HG02870 (cell line): ENCODE measurements at regions not wholly inside any gene's neighbourhood (a gene's known extent, or its start where the extent isn't known, plus 50 kb on each side); places are given as distances from the start of the nearest gene placed in this dataset.
A peak's percentile ranks its signal among the peaks of the same experiment; 100 is the strongest.

Source experiments
- ATAC-seq: cut with Tn5 transposase; IDR thresholded peaks from one replicate; pipeline ENCODE4 v1.9.1; 2021; ENCODE audit warnings: mild to moderate bottlenecking, moderate library complexity; ENCODE audit not compliant: unreplicated experiment

DNA sequence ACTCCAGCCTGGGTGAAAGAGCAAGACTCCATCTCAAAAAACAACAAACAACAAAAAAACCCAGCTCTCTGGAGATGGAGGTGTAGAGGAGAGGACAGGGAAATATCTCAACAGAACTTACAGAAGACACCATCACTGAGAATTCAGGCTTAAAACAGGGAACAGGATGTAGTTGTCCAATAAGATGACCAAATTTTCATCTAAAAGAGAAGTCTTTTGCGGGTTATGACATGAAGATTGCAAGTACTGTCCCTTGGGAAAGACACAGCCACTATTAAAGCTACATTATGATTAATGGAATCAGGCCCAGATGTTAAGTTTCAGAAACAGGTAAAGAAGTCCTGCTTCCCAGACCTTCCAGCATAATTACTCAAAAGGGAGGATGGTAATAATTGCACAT lies 235.2 kb upstream of the NRP1 start:
- no peak for ATAC-seq

DNA sequence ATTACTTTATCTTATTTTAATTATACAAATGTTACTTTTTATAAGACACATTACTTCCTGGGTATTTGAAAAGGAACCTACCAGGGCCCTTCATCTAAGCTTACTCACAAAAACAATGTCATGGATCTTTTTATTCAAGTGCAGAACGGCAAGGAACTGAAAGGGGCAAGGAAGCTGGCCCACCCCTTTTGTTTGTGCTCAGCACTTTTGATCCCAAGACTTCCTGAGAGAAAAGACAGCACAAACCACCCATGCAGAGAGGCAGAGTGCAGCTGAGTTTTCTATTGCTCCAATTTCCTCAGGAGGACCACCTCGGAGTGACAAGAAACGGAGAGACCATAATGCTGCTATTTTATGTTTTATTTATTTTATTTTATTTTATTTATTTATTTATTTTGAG lies 232.0 kb upstream of the NRP1 start:
- no peak for ATAC-seq

DNA sequence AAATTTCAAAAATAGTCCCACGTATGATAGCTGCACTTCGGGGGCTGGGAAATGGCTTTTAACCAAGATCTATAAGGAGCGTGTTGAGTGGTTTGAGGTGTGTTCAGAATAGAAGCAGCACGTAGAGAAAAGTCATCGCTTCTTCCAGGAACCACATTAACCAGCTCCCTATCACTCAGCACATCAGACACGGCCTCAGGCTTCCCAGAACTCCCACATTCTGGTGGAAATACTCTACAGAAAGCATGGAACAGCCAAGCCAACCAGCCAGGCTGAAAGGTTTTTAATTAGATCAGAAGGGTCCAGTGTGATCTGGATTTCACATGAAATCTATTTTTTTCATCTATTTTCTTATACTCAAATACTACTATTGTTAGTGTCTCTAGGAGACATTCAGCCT lies 231.5 kb upstream of the NRP1 start:
- ATAC-seq: no peak

DNA sequence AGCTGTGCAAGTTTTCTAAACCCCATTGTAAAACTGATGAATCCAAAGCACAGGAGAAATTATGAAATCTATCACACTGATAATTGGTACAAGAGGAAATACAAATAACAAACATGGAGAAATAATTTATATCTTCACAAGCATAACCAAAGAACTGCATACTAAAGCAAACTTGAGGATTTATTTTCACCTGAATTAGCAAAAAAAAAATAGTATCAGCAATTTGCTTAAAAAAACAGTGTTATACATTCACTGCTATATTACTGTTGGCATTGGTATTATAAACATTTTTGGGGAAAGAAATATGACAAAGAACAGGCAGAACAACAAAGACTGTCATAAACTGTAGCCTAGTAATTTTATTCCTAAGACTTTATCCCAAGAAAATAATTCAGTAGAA lies 230.8 kb upstream of the NRP1 start:
- ATAC-seq: no peak

DNA sequence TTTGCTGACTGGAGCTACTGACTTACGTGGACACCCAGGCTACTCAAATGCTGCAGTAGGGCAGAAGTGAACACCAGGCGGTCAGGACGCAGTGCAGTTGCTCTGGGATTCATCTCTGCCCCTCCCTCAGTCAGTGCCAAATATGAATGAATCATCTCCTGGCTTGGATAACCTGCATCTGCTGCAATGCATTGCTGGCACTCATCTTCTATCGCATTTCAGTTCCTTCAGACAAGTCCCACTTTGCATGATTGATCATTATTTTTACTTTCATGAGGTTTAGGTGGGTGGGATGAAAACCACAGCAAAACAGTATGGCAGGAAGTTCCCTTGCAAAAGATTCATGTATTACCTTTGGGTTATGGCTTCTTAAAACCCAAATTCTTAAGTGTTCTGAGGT lies 224.6 kb upstream of the NRP1 start:
- no peak for ATAC-seq

DNA sequence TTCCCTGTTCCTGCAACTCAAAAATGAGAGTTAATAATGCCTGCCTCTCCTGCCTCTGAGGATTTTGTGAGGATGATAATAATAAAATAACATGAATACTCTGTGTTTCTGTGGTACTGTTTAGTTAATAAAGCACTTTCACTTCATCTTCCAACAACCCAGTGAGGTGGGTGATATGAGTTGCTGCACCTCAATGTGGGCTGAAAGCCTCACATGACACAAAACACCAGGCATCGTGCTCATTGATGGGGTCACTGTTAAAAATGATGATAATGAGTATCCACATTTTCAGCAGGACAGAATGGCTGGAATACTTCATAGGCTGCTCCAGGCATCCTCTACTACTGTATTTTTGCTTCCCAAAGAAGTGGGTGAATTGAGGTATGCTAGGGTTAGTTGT lies 222.8 kb upstream of the NRP1 start:
- peak; percentile 50 for ATAC-seq

DNA sequence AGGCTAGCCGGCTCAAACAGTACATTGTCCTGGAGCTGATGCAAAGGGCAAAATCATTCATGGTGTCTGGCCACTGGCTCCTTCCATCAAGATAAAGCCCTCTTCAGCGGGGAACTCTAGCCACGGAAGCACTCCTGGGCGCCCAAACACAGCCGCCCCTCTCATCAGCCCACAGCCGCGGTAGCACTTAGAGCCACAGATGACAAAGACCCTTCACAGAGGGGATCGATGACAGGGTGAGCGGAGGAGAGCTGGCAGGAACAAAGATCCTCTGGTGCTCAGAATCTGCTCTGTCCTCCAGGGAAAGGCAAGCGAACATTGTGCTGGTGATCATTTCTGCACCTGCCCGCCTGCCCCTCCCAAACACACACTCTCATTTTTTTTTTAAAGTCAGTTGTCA lies 222.2 kb upstream of the NRP1 start:
- ATAC-seq: no peak

DNA sequence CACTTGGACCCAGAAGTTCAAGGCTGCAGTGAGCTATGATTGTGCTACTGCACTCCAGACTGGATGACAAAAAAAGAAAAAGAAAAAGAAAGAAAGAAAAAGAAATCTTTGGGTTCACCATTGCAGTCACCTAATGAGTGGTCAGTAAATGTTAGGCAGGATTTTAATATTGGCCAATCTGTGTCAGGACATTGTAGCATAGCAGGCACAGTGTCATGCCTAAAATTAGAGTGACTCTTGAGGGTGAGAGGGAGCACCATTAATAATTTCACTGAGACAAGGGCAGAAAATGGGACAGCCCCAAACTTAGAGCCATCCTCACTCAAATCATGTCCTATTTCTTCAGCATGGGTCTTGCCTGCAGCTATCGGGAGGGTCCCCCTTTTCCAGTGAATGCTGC lies 221.6 kb upstream of the NRP1 start:
- no peak for ATAC-seq

DNA sequence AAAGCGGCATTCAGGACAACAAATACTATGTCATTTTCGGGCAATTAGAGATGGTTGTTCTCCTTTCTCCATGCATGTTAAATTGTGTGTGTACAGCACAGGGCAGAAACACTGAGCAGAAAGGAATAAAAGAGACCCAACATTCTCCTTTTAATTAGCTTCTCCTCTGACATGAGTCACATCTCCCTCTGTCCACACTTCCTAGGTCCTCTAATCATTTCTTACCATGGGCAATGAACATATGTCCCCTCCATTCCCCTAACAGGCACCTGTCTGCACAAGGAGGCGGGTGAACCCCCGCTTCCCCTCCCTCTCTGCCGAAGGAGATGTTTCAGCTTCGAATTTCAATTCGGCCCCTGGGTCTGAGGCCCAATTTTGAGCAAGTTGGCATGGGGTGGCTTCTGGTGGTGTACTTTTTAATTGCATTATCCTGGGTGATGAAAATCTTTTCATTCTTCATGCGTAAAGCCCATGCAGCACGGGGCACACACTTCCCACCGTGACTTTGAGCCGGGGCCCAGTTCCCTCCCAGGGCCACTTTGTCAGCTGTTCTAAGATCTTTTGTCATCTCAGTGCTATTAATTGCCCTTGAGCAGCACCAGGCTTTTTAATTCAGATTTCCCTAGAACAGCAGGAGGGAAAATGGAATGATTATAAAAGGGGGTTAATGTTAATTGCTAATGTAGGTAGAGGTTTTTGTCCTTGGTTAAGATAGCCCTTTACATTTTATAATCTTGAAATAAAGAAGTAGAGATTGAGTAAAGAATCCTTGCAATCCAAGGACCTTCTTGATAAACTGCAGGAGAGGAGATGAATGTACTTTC lies 219.5 kb upstream of the NRP1 start:
- no peak for ATAC-seq

DNA sequence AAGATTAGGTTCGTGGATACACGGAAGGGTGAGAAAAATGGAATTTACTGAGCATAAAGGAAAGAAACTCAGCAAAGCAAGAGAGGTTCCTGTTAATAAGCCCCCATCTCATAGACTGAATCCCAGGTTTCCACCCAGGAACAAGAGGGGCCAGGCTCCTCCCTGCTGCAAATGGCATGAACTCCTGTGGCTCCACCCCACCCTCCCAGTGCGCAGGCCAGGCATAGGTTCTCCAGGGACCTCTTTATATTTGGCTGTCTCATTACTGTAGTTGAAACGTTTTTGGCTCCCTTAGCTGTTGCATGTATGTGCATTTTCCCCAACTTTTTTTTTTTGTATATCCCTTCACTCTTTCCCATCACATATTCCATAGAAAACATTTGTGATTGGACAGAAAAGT lies 217.8 kb upstream of the NRP1 start:
- ATAC-seq: no peak

DNA sequence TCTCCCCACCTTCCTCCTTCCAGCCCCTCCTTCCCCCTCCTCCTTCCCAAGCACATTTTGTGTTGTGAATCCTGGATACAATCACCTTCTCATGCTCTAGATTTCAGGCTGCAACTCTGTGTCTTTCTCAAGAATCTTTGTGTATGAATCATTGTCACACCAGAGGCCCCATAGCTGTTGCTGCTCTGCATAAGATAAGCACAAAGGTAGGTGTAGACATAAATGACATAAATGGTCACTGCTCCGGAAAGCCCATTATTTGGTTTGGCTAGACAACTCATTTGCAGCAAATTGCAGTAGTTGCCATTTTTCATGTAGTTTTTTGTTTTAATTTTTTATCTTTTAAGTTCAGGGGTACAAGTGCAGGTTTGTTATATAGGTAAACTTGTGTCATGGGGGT lies 216.3 kb upstream of the NRP1 start:
- ATAC-seq: no peak

DNA sequence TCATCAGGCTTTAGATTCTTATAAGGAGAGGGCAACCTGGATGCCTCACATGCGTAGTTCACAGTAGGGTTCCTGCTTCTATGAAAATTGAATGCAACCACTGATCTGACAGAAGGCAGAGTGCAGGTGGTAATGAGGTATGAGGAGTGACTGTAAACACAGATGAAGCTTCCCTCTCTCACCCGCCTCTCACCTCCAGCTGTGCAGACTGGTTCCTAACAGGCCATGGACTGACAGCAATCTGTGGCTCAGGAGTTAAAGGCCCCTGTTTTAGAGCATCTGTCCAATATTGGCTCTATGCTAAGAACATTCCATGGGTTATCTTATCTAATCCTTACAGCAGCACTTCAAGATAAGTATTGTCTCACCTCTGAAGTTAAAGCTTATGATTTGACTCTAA lies 213.5 kb upstream of the NRP1 start:
- ATAC-seq: no peak

DNA sequence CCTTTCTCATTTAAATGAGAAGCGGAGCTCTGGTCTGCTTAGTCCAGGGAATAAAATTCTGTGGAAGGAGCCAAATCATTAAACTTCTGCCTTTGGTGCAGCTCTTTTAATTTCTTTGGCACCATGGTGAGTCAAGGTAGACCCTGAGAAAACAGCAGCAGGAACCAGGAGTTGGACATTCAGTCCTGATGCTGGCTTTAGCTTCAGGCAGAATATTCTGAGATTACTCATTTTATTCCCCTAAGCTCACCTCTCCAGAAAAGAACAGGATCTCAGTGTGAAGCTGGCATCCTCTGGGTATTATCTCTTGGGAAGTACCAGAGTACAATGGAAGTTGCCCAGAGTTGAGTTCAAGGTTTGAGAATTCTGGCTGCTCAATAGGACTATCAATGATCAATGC lies 211.6 kb upstream of the NRP1 start:
- no peak for ATAC-seq

DNA sequence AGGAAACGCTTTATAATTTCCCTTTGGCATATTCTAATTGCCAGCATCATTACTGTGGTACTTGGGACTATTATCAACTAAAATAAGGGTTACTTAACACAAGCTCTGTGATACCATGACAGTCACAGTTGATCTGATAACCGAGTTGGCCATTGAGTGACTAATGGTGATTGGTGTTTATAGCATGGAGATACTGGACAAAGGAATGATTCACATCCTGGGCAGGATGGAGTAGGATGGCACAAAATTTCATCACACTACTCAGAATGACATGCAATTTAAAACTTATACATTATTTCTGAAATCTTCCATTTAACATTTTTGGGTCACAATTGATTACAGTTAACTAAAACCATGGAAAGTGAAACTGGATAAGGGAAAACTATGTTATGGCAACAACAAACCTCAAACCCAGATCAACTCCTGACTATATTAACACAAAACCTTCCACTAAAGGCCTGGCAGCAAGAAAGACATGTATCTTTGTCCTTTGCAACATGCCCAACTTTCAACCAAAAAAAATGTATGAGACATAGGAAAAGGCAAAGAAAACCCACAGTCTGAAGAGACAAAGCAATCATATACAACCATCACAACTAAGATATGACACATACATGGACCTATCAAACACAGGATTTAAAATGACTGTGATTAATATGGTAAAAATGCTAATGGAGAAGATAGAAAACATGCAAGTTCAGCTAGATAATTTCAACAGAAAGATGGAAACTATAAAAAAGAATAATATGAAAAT lies 208.5 kb upstream of the NRP1 start:
- no peak for ATAC-seq

DNA sequence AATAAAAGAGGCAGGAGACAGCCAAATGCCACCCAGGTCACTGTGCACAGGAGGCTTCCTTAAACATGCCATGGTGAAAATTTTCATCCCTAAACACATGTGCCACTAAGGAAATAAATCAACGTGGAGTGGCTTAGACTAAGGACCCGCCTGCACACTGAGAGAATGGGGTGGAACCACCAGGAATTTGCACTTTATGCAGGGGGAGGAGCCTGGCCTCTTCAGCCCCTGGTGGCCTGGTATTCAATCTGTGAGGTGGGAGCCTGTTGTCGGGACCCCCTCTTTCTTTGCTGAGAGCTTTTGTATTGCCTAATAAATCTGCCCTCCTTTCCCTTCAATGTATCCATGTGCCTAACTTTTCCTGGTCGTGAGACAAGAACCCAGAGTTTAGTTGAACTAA lies 204.6 kb upstream of the NRP1 start:
- ATAC-seq: no peak

DNA sequence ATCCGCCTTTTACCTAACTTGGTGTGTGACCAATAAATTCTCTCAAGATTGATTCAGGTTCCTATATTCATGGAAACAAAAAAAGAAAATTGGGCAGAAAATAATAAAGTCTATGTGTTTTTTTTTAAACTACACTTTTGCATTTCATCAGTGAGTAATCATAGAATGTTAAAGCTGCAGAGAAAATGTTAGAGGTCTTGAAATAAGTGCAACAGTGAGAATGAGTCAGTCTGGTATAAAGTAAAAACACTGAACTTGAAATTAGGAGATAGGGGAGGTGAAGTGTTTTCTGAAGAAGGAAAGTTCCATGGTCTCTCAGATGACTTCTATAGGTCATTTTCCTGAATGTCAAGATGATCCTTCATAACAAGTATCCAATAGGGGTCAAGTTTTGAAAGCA lies 202.6 kb upstream of the NRP1 start:
- no peak for ATAC-seq

DNA sequence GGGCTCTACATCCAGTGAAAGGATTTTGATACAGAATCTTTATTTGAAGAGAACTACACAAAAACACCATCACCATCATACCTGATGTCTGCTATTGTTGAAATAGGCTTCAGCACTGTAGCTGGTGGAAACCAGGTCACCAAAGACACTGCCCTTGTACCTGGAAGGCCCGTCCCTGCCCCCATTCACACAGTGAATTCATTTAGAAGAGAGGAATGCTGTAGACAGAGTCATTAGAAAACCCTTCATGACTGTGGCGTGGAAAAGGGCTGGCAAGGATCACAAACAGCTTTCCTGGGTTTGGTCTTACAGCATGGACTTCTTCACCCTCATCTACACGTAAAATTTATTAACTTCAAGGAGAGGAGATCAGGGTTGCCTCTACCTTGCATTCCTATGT lies 202.0 kb upstream of the NRP1 start:
- no peak for ATAC-seq

DNA sequence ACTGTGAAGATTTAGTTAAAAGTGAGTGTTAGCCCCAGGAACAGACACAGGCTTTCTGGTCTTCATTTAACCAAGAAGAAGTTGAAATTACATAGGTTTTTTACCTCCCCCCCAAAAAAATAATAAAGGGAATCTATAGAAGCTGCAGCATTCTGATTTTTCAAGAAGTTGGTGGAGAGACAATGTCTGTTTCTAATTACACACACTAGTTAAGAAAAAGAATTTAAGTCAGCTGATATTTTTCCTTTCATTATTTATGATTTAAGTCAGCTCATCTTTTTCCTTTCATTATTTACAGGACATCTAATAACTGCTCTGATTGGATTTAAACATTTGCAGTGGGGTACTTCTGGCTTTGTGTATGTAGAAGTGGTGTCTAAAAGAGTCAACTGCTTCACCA lies 201.4 kb upstream of the NRP1 start:
- ATAC-seq: no peak

DNA sequence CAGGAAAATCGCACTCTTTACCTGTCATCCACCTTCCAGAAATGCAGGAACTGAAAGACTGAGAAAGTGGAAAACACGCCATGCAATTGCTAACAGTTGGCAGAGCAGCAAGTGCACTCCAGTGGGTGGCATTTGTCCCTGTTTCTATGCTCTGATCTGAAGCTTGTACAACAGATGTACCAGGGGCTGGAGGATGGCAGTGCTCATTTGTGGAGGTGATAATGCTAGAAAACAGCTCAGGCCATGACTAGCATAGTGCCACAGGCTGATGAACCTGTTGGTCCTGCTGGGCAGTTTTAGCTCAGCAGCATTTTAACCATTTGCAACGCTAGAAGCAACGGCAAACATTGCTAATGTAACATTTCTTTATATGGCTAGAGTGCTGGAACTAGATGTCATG lies 199.9 kb upstream of the NRP1 start:
- ATAC-seq: no peak

DNA sequence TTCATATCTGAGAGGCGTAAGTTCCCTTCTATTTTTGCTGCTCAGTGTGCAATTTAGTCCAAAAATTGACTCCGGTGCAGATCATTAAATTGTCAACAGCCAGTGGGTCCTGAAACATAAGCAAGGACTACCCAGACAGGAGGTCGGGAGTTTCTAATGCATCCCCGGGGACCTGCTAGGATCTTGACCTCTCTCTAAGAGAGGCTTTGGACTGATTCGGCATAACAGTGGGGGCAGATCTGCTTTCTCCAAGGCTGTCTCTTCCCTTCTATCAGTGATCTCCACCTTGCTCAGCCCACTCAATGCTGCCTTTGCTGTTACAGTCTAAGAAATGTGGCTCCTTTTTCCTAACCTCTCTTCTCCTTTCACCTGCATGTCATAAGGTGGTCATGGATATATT lies 199.1 kb upstream of the NRP1 start:
- ATAC-seq: no peak

DNA sequence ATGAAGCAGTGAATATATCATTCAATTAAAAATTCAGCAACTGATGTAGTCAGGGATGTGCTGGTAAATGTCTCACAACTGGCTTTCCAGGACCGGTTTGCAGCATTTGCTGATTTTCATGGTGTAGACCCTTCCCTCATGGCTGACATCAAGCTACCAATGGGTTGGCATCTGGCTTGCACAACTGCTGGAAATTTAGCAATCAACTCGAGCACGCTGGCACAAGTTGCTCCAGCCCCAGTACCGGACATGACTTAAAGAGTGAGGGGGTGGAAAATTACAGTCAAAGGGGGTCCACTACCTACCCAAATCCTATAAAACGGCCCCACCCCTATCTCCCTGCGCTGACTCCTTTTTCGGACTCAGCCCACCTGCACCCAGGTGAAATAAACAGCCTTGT lies 198.4 kb upstream of the NRP1 start:
- no peak for ATAC-seq

DNA sequence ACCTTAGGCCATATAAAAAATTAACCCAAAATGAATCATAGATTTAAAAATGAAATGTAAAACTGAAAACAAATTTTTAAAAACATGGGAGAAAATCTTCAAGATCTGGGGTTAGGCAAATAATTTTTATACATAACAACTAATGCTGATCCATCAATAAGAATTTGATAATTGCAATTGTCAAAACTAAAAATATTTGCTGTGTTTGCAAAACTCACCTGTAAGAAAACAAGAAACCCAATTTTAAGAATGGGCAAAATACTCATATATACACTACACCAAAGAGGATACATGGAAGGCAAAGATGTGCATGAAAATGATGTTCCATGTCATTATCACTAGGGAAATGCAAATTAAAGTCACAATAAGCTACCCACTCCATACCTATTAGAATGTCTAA lies 194.8 kb upstream of the NRP1 start:
- ATAC-seq: no peak

DNA sequence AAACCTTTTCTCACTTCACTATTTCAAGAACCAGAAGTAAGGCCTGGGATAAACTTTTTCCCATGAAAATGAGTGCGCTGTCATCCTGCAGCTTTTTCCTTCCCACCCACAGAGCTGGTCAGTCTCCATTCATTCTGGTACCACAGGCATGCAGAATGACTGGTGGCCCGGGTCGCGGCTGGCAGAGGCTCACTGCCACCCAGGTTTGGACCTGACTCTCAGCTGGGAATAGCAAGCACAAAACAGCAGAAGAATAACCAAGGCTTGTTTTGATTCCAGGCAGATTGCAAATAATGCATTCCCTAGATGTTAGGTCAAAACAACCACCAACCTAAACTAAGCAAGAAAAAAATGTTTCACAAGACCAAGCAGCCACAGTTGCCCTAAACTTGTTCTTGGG lies 190.5 kb upstream of the NRP1 start:
- ATAC-seq: no peak
